Fibroblast of lung (primary cell): ENCODE measurements at regions not wholly inside any gene's neighbourhood (a gene's known extent, or its start where the extent isn't known, plus 50 kb on each side); places are given as distances from the start of the nearest gene placed in this dataset.

Experiments used
- DNase-seq, 2 donors: peaks; one replicate each; pipeline versions ENCODE4 v3.0.0 to v3.0.0-alpha.2; 2010; ENCODE audit warnings: low read depth in 2 of 2
- H2AFZ ChIP-seq: 2 replicates; pipeline ENCODE4 v1.5.1; 2012; ENCODE audit warnings: low read length, control low read depth, inconsistent platforms
- H3K27ac ChIP-seq: 2 replicates; pipeline ENCODE4 v1.5.1; 2011; ENCODE audit warnings: low read length, control low read depth; ENCODE audit not compliant: insufficient read depth
- H3K27me3 ChIP-seq: 2 replicates; pipeline ENCODE4 v1.5.1; 2011; ENCODE audit warnings: mild to moderate bottlenecking, low read length; ENCODE audit not compliant: control insufficient read depth, insufficient read depth
- H3K36me3 ChIP-seq: 2 replicates; pipeline ENCODE4 v1.5.1; 2011; ENCODE audit warnings: low read length; ENCODE audit not compliant: control insufficient read depth, insufficient read depth
- H3K4me1 ChIP-seq: 2 replicates; pipeline ENCODE4 v1.5.1; 2011; ENCODE audit warnings: low read length; ENCODE audit not compliant: control insufficient read depth, insufficient read depth; ENCODE audit errors: extremely low read depth
- H3K4me2 ChIP-seq: 2 replicates; pipeline ENCODE4 v1.5.1; 2011; ENCODE audit warnings: low read length, control low read depth; ENCODE audit not compliant: insufficient read depth; ENCODE audit errors: extremely low read depth
- H3K4me3 ChIP-seq, 4 experiments: fragments of 200-600 bp in 1 of 4; sonication (generic) in 1 of 4; replicated peaks in 1 of 4; 2 replicates each; pipeline ENCODE4 v1.5.1; 2011 to 2016; ENCODE audit warnings: low read length in 4 of 4, low read depth in 3 of 4, mild to moderate bottlenecking in 3 of 4, control low read depth in 2 of 4, inconsistent platforms in 1 of 4, mixed read lengths in 1 of 4; ENCODE audit not compliant: insufficient read depth in 1 of 4; ENCODE audit errors: control extremely low read depth in 1 of 4
- H3K79me2 ChIP-seq: 2 replicates; pipeline ENCODE4 v1.5.1; 2012; ENCODE audit warnings: mild to moderate bottlenecking, low read length, inconsistent platforms; ENCODE audit not compliant: control insufficient read depth, insufficient read depth
- H3K9ac ChIP-seq: 2 replicates; pipeline ENCODE4 v1.5.1; 2011; ENCODE audit warnings: mild to moderate bottlenecking, low read length, control low read depth; ENCODE audit not compliant: insufficient read depth
- H3K9me3 ChIP-seq: 2 replicates; pipeline ENCODE4 v1.5.1; 2012; ENCODE audit warnings: low read depth, low read length; ENCODE audit not compliant: control insufficient read depth, insufficient read depth
- H4K20me1 ChIP-seq: 2 replicates; pipeline ENCODE4 v1.5.1; 2011; ENCODE audit warnings: low read length; ENCODE audit not compliant: control insufficient read depth, insufficient read depth; ENCODE audit errors: extremely low read depth
- EZH2 ChIP-seq: IDR thresholded peaks from 2 replicates; pipeline ENCODE4 v1.5.1; 2012; ENCODE audit warnings: low read length, control low read depth, mild to moderate bottlenecking; ENCODE audit errors: missing control alignments
- TF ChIP-seq, protein P1 (sequence below), 2 donors: IDR thresholded peaks in 1 of 2; conservative IDR thresholded peaks in 1 of 2; 1 replicate in 1 of 2; 2 replicates in 1 of 2; pipeline ENCODE4 v1.5.1; 2011 to 2012; ENCODE audit warnings: low read length in 2 of 2, control low read depth in 1 of 2, inconsistent platforms in 1 of 2, low read depth in 1 of 2, mild to moderate bottlenecking in 1 of 2

DNA sequence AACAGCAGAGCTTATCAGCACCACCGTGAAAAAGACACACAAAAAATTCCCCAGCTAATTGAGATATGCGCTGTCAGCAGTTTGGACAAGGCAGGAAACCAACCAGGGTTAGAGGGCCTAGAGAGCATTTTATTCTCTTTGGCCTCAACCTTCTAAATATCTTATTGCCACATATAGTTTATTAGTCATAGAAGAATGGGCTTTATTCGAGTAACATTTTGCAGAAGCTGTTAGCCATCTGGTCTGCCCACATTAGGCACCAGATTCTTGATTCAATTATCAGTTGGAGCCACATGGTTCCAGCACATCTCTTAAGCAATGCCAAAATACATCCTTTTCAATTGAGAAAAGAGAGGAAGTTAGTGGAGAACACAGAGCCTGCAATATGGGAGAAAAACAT, 109.9 kb upstream of the CXADR start:
- no peaks in the 10 kb centered on the region for H3K36me3 ChIP-seq
- H3K9me3 ChIP-seq, result no peaks in the 10 kb centered on the region
- H3K4me1 ChIP-seq, result no peaks in the 10 kb centered on the region
- H4K20me1 ChIP-seq, result no peaks in the 10 kb centered on the region
- no peak overlapping the region for H2AFZ ChIP-seq
- H3K9ac ChIP-seq, result no peak overlapping the region
- DNase-seq, result peak; percentile 63 to 66
- no peak overlapping the region for H3K27ac ChIP-seq
- H3K79me2 ChIP-seq, result no peaks in the 10 kb centered on the region
- no peak for TF ChIP-seq EZH2
- TF ChIP-seq, protein P1, sequence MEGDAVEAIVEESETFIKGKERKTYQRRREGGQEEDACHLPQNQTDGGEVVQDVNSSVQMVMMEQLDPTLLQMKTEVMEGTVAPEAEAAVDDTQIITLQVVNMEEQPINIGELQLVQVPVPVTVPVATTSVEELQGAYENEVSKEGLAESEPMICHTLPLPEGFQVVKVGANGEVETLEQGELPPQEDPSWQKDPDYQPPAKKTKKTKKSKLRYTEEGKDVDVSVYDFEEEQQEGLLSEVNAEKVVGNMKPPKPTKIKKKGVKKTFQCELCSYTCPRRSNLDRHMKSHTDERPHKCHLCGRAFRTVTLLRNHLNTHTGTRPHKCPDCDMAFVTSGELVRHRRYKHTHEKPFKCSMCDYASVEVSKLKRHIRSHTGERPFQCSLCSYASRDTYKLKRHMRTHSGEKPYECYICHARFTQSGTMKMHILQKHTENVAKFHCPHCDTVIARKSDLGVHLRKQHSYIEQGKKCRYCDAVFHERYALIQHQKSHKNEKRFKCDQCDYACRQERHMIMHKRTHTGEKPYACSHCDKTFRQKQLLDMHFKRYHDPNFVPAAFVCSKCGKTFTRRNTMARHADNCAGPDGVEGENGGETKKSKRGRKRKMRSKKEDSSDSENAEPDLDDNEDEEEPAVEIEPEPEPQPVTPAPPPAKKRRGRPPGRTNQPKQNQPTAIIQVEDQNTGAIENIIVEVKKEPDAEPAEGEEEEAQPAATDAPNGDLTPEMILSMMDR (conservative IDR thresholded peaks at IDR 0.05 in 1 of 2, IDR thresholded peaks at IDR 0.05 in 1 of 2; ENCODE audit: low read depth in 1 of 2, low read length in 2 of 2), result no peak
- H3K4me2 ChIP-seq, result no peak overlapping the region
- H3K27me3 ChIP-seq, result no peaks in the 10 kb centered on the region
- no peak overlapping the region for H3K4me3 ChIP-seq

DNA sequence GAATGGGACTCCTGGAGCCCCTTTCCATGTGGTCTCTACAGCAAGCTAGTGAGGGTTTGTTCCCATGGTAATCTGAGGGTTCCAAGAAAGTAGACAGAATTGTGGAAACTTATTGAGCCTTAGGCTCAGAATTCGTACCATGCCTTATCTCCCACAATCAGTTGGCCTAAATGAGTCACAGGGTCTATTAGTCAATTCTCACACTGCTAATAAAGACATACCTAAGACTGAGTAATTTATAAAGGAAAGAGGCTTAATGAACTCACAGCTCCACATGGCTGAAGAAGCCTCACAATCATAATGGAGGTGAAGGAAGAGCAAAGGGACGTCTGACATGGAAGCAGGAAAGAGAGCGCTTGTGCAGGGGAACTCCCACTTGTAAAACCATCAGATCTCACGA, 106.6 kb upstream of the CXADR start:
- Histone ChIP-seq H3K36me3 (no peaks in the 10 kb centered on the region), H3K4me1 (no peaks in the 10 kb centered on the region), H3K79me2 (no peaks in the 10 kb centered on the region), H3K4me2 (no peak overlapping the region), H4K20me1 (no peaks in the 10 kb centered on the region), H3K9me3 (no peaks in the 10 kb centered on the region), H2AFZ (no peak overlapping the region), H3K27ac (no peak overlapping the region), H3K27me3 (no peaks in the 10 kb centered on the region), H3K4me3 (no peak overlapping the region), H3K9ac (no peak overlapping the region)
- TF ChIP-seq, protein P1 (conservative IDR thresholded peaks at IDR 0.05 in 1 of 2, IDR thresholded peaks at IDR 0.05 in 1 of 2; ENCODE audit: low read depth in 1 of 2, low read length in 2 of 2), result no peak
- no peak for TF ChIP-seq EZH2
- peak in 1 of 2 donors; percentile 29 for DNase-seq

DNA sequence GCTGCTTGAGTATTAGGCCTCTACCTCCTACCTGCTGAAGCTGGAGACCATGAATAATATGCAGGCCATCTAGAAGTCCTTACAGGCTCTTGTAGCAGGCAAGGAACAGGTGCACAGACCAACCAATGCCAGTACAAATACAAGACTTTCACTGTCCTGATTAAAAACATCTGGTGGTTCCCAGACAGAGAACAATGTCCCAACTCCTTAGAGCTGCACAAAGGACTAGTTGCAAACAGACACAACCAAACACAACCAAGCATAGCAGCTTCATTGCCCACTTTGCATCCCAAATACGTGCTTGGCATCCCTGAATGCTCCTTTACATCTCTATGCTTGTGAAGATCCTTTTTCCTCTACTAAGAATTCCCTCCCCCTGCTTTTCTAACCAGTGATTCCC, 98.1 kb upstream of the CXADR start:
- Histone ChIP-seq H3K27me3 (no peaks in the 10 kb centered on the region), H3K36me3 (no peaks in the 10 kb centered on the region), H3K4me2 (no peak overlapping the region), H3K79me2 (no peaks in the 10 kb centered on the region), H4K20me1 (no peaks in the 10 kb centered on the region), H3K27ac (no peak overlapping the region), H3K9ac (no peak overlapping the region), H3K9me3 (no peaks in the 10 kb centered on the region), H3K4me1 (no peaks in the 10 kb centered on the region), H2AFZ (no peak overlapping the region), H3K4me3 (no peak overlapping the region)
- no peak for DNase-seq
- TF ChIP-seq, protein P1 (conservative IDR thresholded peaks at IDR 0.05 in 1 of 2, IDR thresholded peaks at IDR 0.05 in 1 of 2; ENCODE audit: low read depth in 1 of 2, low read length in 2 of 2), result no peak
- no peak for TF ChIP-seq EZH2
